RWPE2 (cell line): ENCODE measurements at regions not wholly inside any gene's neighbourhood (a gene's known extent, or its start where the extent isn't known, plus 50 kb on each side); places are given as distances from the start of the nearest gene placed in this dataset.

Experiments
- ATAC-seq: fragments of 200-7000 bp; cut with Tn5 transposase; 3 replicates; pipeline ENCODE4 v1.9.1; 2021; ENCODE audit warnings: low read depth
- DNase-seq: peaks from one replicate; pipeline ENCODE4 v3.0.0-alpha.2; 2020; ENCODE audit warnings: low spot score
- H3K27ac ChIP-seq: fragments of 450-650 bp; 2 replicates; pipeline ENCODE4 v1.5.1; 2017; ENCODE audit warnings: mild to moderate bottlenecking; ENCODE audit not compliant: poor library complexity, severe bottlenecking
- H3K27me3 ChIP-seq: fragments of 250-450 bp; sonication (Bioruptor Pico); 2 replicates; pipeline ENCODE4 v1.5.1; 2021; ENCODE audit warnings: mild to moderate bottlenecking, moderate library complexity; ENCODE audit not compliant: insufficient read depth, poor library complexity, severe bottlenecking
- H3K36me3 ChIP-seq: fragments of 250-450 bp; sonication (Bioruptor Pico); 2 replicates; pipeline ENCODE4 v1.5.1; 2020; ENCODE audit warnings: low read depth, mild to moderate bottlenecking, moderate library complexity
- H3K4me1 ChIP-seq: fragments of 250-450 bp; sonication (Bioruptor Pico); 2 replicates; pipeline ENCODE4 v1.5.1; 2021; ENCODE audit warnings: mild to moderate bottlenecking, moderate library complexity; ENCODE audit not compliant: insufficient read depth, poor library complexity, severe bottlenecking
- H3K4me3 ChIP-seq: fragments of 250-450 bp; sonication (Bioruptor Pico); 2 replicates; pipeline ENCODE4 v1.5.1; 2021; ENCODE audit warnings: mild to moderate bottlenecking, moderate library complexity; ENCODE audit not compliant: severe bottlenecking
- H3K9me3 ChIP-seq: fragments of 250-450 bp; sonication (Bioruptor Pico); 2 replicates; pipeline ENCODE4 v1.5.1; 2021; ENCODE audit warnings: mild to moderate bottlenecking, moderate library complexity; ENCODE audit not compliant: severe bottlenecking
- CTCF ChIP-seq: fragments of 450-650 bp; IDR thresholded peaks from one replicate; pipeline ENCODE4 v1.5.1; 2017; ENCODE audit warnings: mild to moderate bottlenecking, moderate library complexity; ENCODE audit not compliant: poor library complexity, severe bottlenecking

GRCh38 chr1:219488275-219488674 lies 124.6 kb downstream of the ZC3H11B start:
- no peak overlapping the region for H3K4me3 ChIP-seq
- no peaks in the 10 kb centered on the region for H3K4me1 ChIP-seq
- ATAC-seq (no peak), DNase-seq (no peak)
- H3K27me3 ChIP-seq: no peaks in the 10 kb centered on the region
- H3K9me3 ChIP-seq: no peaks in the 10 kb centered on the region
- no peak for TF ChIP-seq CTCF
- H3K36me3 ChIP-seq: no peaks in the 10 kb centered on the region
- no peak overlapping the region for H3K27ac ChIP-seq

- no peak overlapping the region for H3K4me3 ChIP-seq
- H3K36me3 ChIP-seq: no peaks in the 10 kb centered on the region
- no peak overlapping the region for H3K27ac ChIP-seq
- no peaks in the 10 kb centered on the region for H3K4me1 ChIP-seq
- ATAC-seq: no peak
- no peaks in the 10 kb centered on the region for H3K27me3 ChIP-seq
- H3K9me3 ChIP-seq: no peaks in the 10 kb centered on the region
- TF ChIP-seq CTCF: no peak
- no peak for DNase-seq
These were observed 129.4 kb downstream of the ZC3H11B start for GRCh38 chr1:219483530-219483929.

GRCh38 chr1:219480011-219480410 lies 132.9 kb downstream of the ZC3H11B start:
- Histone ChIP-seq H3K4me1 (no peaks in the 10 kb centered on the region), H3K27me3 (no peaks in the 10 kb centered on the region), H3K9me3 (no peaks in the 10 kb centered on the region), H3K27ac (no peak overlapping the region), H3K36me3 (no peaks in the 10 kb centered on the region), H3K4me3 (no peak overlapping the region)
- ATAC-seq (no peak), DNase-seq (no peak)
- TF ChIP-seq CTCF: no peak

GRCh38 chr1:219478811-219479210 lies 134.1 kb downstream of the ZC3H11B start:
- TF ChIP-seq CTCF: no peak
- ATAC-seq (no peak), DNase-seq (no peak)
- Histone ChIP-seq H3K36me3 (no peaks in the 10 kb centered on the region), H3K4me3 (no peak overlapping the region), H3K9me3 (no peaks in the 10 kb centered on the region), H3K27me3 (no peaks in the 10 kb centered on the region), H3K27ac (no peak overlapping the region), H3K4me1 (no peaks in the 10 kb centered on the region)

GRCh38 chr1:219477861-219478260 lies 135.0 kb downstream of the ZC3H11B start:
- Histone ChIP-seq H3K27me3 (no peaks in the 10 kb centered on the region), H3K4me1 (no peaks in the 10 kb centered on the region), H3K27ac (no peak overlapping the region), H3K36me3 (no peaks in the 10 kb centered on the region), H3K9me3 (no peaks in the 10 kb centered on the region), H3K4me3 (no peak overlapping the region)
- TF ChIP-seq CTCF: no peak
- no peak for DNase-seq
- ATAC-seq: no peak
